Keratinocyte (primary cell): ENCODE measurements at regions not wholly inside any gene's neighbourhood (a gene's known extent, or its start where the extent isn't known, plus 50 kb on each side); places are given as distances from the start of the nearest gene placed in this dataset.

Experiments used
- CTCF ChIP-seq, 3 experiments: IDR thresholded peaks in 1 of 3; conservative IDR thresholded peaks in 1 of 3; optimal IDR thresholded peaks in 1 of 3; 2 replicates in 2 of 3; 3 replicates in 1 of 3; pipeline versions ENCODE3 to v1.5.1; 2011; ENCODE audit warnings: low read length in 3 of 3, mild to moderate bottlenecking in 3 of 3, moderate library complexity in 2 of 3, control low read depth in 1 of 3, inconsistent platforms in 1 of 3; ENCODE audit not compliant: insufficient read depth in 2 of 3; ENCODE audit errors: extremely low read depth in 1 of 3
- EZH2 ChIP-seq: IDR thresholded peaks from one replicate; pipeline ENCODE4 v1.6.1; 2012; ENCODE audit warnings: inconsistent platforms, mild to moderate bottlenecking, low read length, moderate library complexity

- no peak for TF ChIP-seq EZH2
- TF ChIP-seq CTCF (optimal IDR thresholded peaks at IDR 0.05 in 1 of 3, IDR thresholded peaks at IDR 0.05 in 1 of 3, conservative IDR thresholded peaks at IDR 0.05 in 1 of 3; ENCODE audit: extremely low read depth in 1 of 3, insufficient read depth in 2 of 3, low read length in 3 of 3), result no peak
Measured at GRCh38 chr1:844472-845026, 79.2 kb upstream of the SAMD11 start.
